Loucy (cell line): ENCODE measurements at regions not wholly inside any gene's neighbourhood (a gene's known extent, or its start where the extent isn't known, plus 50 kb on each side); places are given as distances from the start of the nearest gene placed in this dataset.

Experiments used
- H2AFZ ChIP-seq: fragments of 200-600 bp; sonication (generic); 2 replicates; pipeline ENCODE4 v1.6.0; 2016; ENCODE audit warnings: antibody characterized with exemption, mild to moderate bottlenecking, low read length, moderate library complexity
- H3F3A ChIP-seq: fragments of 200-600 bp; 2 replicates; pipeline ENCODE4 v1.6.0; 2016; ENCODE audit warnings: antibody characterized with exemption, low read depth, mild to moderate bottlenecking
- H3K27me3 ChIP-seq: fragments of 200-600 bp; sonication (generic); 2 replicates; pipeline ENCODE4 v1.6.1; 2014; ENCODE audit warnings: low read length, mild to moderate bottlenecking; ENCODE audit not compliant: insufficient read depth, poor library complexity, severe bottlenecking
- H3K36me3 ChIP-seq: fragments of 200-600 bp; sonication (generic); 2 replicates; pipeline ENCODE4 v1.6.1; 2016; ENCODE audit warnings: low read length; ENCODE audit not compliant: insufficient read depth
- H3K4me1 ChIP-seq: fragments of 200-600 bp; sonication (generic); 2 replicates; pipeline ENCODE4 v1.5.1; 2014; ENCODE audit warnings: low read length, mild to moderate bottlenecking; ENCODE audit not compliant: insufficient read depth, poor library complexity, severe bottlenecking
- H3K4me2 ChIP-seq: fragments of 200-600 bp; sonication (generic); 2 replicates; pipeline ENCODE4 v1.6.0; 2014; ENCODE audit warnings: antibody characterized with exemption, low read length, low read depth, mild to moderate bottlenecking; ENCODE audit not compliant: poor library complexity, severe bottlenecking
- H3K4me3 ChIP-seq: fragments of 200-600 bp; sonication (generic); 2 replicates; pipeline ENCODE4 v1.5.1; 2014; ENCODE audit warnings: low read length, mild to moderate bottlenecking, mixed read lengths; ENCODE audit not compliant: poor library complexity, severe bottlenecking
- H3K79me2 ChIP-seq: fragments of 200-600 bp; sonication (generic); 2 replicates; pipeline ENCODE4 v1.6.1; 2014; ENCODE audit warnings: low read length; ENCODE audit not compliant: insufficient read depth
- H3K9ac ChIP-seq: fragments of 200-600 bp; sonication (generic); 2 replicates; pipeline ENCODE4 v1.6.0; 2014; ENCODE audit warnings: mild to moderate bottlenecking, low read depth, low read length, moderate library complexity; ENCODE audit not compliant: poor library complexity, severe bottlenecking
- H3K9me2 ChIP-seq: fragments of 200-600 bp; sonication (generic); replicated peaks from 2 replicates; pipeline ENCODE4 v1.6.1; 2016; ENCODE audit warnings: low read depth, low read length, mixed read lengths
- H3K9me3 ChIP-seq: fragments of 200-600 bp; sonication (generic); 2 replicates; pipeline ENCODE4 v1.6.1; 2014; ENCODE audit warnings: mild to moderate bottlenecking, antibody characterized with exemption, low read length, low read depth; ENCODE audit not compliant: insufficient read depth
- H4K20me1 ChIP-seq: fragments of 200-600 bp; sonication (generic); 2 replicates; pipeline ENCODE4 v1.6.0; 2014; ENCODE audit warnings: antibody characterized with exemption, low read length, mild to moderate bottlenecking; ENCODE audit not compliant: insufficient read depth, poor library complexity, severe bottlenecking
- CTCF ChIP-seq: fragments of 200-600 bp; sonication (generic); conservative IDR thresholded peaks from 2 replicates; pipeline ENCODE4 v1.5.1; 2014; ENCODE audit warnings: mild to moderate bottlenecking, antibody characterized with exemption, low read length
- EZH2phosphoT487 ChIP-seq: fragments of 200-600 bp; IDR thresholded peaks from 2 replicates; pipeline ENCODE4 v1.6.1; 2018; ENCODE audit warnings: antibody characterized with exemption, mild to moderate bottlenecking, moderate library complexity, borderline replicate concordance

GRCh38 chr4:176002007-176002613 is 63.5 kb upstream of the WDR17 start:
- no peak overlapping the region for H3K4me3 ChIP-seq
- H3K27me3 ChIP-seq: no peaks in the 10 kb centered on the region
- H4K20me1 ChIP-seq: no peaks in the 10 kb centered on the region
- H3K9me2 ChIP-seq: no peaks in the 10 kb centered on the region
- no peaks in the 10 kb centered on the region for H3K36me3 ChIP-seq
- H3K79me2 ChIP-seq: no peaks in the 10 kb centered on the region
- H3K4me2 ChIP-seq: no peak overlapping the region
- no peak overlapping the region for H2AFZ ChIP-seq
- no peaks in the 10 kb centered on the region for H3K4me1 ChIP-seq
- H3K9me3 ChIP-seq: no peaks in the 10 kb centered on the region
- no peaks in the 10 kb centered on the region for H3F3A ChIP-seq
- H3K9ac ChIP-seq: no peak overlapping the region
- no peak for TF ChIP-seq EZH2phosphoT487
- TF ChIP-seq CTCF: no peak

- Histone ChIP-seq H3K36me3 (no peaks in the 10 kb centered on the region), H3K79me2 (no peaks in the 10 kb centered on the region), H3K4me3 (no peak overlapping the region), H3K27me3 (no peaks in the 10 kb centered on the region), H3K9me3 (no peaks in the 10 kb centered on the region), H3K4me1 (no peaks in the 10 kb centered on the region), H3K9me2 (no peaks in the 10 kb centered on the region), H3K4me2 (no peak overlapping the region), H2AFZ (no peak overlapping the region), H3K9ac (no peak overlapping the region), H3F3A (no peaks in the 10 kb centered on the region), H4K20me1 (no peaks in the 10 kb centered on the region)
- TF ChIP-seq CTCF: no peak
- no peak for TF ChIP-seq EZH2phosphoT487
These were observed 59.9 kb upstream of the WDR17 start for GRCh38 chr4:176005766-176006165.

GRCh38 chr4:176009254-176009653 is 56.4 kb upstream of the WDR17 start:
- H3F3A ChIP-seq: no peaks in the 10 kb centered on the region
- H3K4me2 ChIP-seq: no peak overlapping the region
- H3K36me3 ChIP-seq: no peaks in the 10 kb centered on the region
- no peak overlapping the region for H2AFZ ChIP-seq
- H3K9me2 ChIP-seq: no peaks in the 10 kb centered on the region
- no peaks in the 10 kb centered on the region for H4K20me1 ChIP-seq
- H3K9ac ChIP-seq: no peak overlapping the region
- H3K27me3 ChIP-seq: no peaks in the 10 kb centered on the region
- no peaks in the 10 kb centered on the region for H3K4me1 ChIP-seq
- H3K4me3 ChIP-seq: no peak overlapping the region
- H3K9me3 ChIP-seq: no peaks in the 10 kb centered on the region
- H3K79me2 ChIP-seq: no peaks in the 10 kb centered on the region
- TF ChIP-seq CTCF: no peak
- TF ChIP-seq EZH2phosphoT487: no peak
